GM13977 (cell line): ENCODE measurements at regions not wholly inside any gene's neighbourhood (a gene's known extent, or its start where the extent isn't known, plus 50 kb on each side); places are given as distances from the start of the nearest gene placed in this dataset.

Source experiments
- DNase-seq: peaks from one replicate; pipeline ENCODE4 v3.0.0; 2012; ENCODE audit warnings: low spot score
- CTCF ChIP-seq: IDR thresholded peaks from 2 replicates; pipeline ENCODE4 v1.5.1; 2012; ENCODE audit warnings: mild to moderate bottlenecking, control low read depth; ENCODE audit not compliant: insufficient read depth; ENCODE audit errors: extremely low read depth, missing control alignments
- in situ Hi-C: fragments of 300-500 bp; cut with MboI; formaldehyde crosslinking; loops from one replicate; pipeline ENCODE4 v1.12.0; 2022; ENCODE audit warnings: low sequenced_read_pairs, low pct_unique_long_range_greater_than_20kb, mixed read lengths, inconsistent platforms; ENCODE audit not compliant: unreplicated experiment

DNA sequence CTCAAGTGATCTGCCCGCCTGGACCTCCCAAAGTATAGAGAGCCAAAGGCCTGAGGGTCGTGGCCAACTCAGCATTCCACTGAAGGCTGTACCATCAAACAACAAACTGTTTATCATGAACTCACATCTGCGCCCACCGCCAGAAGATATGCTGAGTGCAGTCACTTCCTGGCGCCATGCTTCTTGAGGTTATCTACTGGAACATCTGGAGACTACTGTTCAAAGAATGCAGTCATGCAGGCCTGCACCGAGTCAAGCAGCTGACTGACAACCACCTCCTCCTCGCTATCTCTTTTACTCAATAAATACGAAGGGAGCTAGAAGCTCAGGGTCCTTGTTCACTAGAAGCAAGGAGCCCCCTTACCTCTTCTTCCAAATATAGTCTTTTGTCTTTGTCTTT, 473.9 kb upstream of the EEF2KMT start:
- DNase-seq, result no peak
- in situ Hi-C loops, result no loop called here
- TF ChIP-seq CTCF, result no peak

- TF ChIP-seq CTCF, result no peak
- no peak for DNase-seq
- in situ Hi-C loops, result no loop called here
Observed at GRCh38 chr16:5561800-5562199, 464.2 kb upstream of the EEF2KMT start.

- in situ Hi-C loops, result no loop called here
- TF ChIP-seq CTCF, result no peak
- no peak for DNase-seq
Observed at GRCh38 chr16:5560084-5560483, 462.5 kb upstream of the EEF2KMT start.

- TF ChIP-seq CTCF, result no peak
- in situ Hi-C loops, result no loop called here
- DNase-seq, result no peak
Observed at GRCh38 chr16:5557966-5558365, 460.4 kb upstream of the EEF2KMT start.

DNA sequence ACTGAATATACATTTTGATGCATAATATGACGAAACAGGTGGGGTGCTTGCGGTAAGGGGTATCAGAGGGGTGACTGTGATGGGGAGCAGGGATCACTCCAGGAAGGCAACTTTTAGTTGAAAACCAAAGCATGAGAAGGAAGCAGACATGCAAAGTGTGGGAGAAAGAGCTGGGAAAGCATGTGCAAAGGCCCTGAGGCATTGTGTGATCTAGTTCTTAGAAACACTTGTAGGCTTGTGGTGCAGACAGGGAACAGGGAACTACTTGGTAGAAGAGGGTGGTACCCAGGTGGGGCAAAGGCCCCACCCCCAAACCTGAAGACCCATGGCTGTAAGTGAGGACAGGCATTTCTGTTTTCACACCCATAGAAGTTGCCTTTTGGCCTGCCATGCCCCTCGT, 459.9 kb upstream of the EEF2KMT start:
- in situ Hi-C loops, result no loop called here
- DNase-seq, result no peak
- no peak for TF ChIP-seq CTCF

- in situ Hi-C loops, result no loop called here
- no peak for TF ChIP-seq CTCF
- no peak for DNase-seq
Observed at GRCh38 chr16:5556158-5556810, 458.7 kb upstream of the EEF2KMT start.
